ENCODE measurements at regions not wholly inside any gene's neighbourhood (a gene's known extent, or its start where the extent isn't known, plus 50 kb on each side); places are given as distances from the start of the nearest gene placed in this dataset.

DNA sequence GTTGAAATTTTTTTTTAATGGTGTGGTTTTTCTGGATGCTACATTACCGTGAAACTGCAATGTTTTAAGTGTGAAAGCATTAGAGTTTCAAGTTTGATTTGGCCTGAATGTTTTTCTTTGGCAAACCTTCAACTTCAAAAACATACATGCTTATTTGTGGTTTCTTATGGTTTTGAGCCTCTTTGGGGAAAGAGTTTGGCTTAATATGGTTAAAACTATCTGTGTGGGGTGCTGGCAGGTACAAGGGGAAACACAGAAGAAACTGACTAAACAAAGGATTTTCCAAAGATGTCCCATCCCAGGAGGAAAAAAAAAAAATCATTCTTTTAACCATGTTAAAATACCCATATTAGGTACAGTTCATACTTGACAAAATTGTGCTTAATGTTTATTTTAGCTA is 121.1 kb downstream of the HGF start:
- DNase-seq (no peak), ATAC-seq (no peak)
- H3K4me3 ChIP-seq: no peak overlapping the region
- no peaks in the 10 kb centered on the region for H3K36me3 ChIP-seq
- H3K9me3 ChIP-seq: peaks cover 0 to 17% of the 10 kb centered on the region in 2 donors
- intact Hi-C loops (cut with DNase I): no loop called here
- no peaks in the 10 kb centered on the region for H3K4me1 ChIP-seq
- no peak overlapping the region for H3K27ac ChIP-seq
- no peaks in the 10 kb centered on the region for H3K27me3 ChIP-seq
- TF ChIP-seq, protein P1, sequence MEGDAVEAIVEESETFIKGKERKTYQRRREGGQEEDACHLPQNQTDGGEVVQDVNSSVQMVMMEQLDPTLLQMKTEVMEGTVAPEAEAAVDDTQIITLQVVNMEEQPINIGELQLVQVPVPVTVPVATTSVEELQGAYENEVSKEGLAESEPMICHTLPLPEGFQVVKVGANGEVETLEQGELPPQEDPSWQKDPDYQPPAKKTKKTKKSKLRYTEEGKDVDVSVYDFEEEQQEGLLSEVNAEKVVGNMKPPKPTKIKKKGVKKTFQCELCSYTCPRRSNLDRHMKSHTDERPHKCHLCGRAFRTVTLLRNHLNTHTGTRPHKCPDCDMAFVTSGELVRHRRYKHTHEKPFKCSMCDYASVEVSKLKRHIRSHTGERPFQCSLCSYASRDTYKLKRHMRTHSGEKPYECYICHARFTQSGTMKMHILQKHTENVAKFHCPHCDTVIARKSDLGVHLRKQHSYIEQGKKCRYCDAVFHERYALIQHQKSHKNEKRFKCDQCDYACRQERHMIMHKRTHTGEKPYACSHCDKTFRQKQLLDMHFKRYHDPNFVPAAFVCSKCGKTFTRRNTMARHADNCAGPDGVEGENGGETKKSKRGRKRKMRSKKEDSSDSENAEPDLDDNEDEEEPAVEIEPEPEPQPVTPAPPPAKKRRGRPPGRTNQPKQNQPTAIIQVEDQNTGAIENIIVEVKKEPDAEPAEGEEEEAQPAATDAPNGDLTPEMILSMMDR (IDR thresholded peaks at IDR 0.05): no peak

DNA sequence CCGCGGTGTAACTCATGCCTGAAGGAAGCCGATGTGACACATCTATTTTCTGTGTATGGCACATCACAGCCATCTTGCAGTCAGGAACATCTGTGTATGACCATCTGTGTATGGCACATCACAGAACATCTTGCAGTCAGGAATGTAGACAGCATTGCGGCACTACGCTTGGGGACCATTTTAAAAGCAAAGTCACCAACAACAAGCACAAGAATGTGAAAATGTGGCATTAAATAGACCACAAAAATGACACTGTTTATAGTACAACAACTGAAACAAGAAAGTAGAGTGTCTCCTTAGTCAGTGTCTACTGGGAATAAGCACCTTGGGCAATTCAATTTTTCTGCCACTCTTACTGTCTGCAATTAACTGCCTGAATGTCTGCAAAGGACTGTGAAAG is 124.4 kb downstream of the HGF start:
- DNase-seq: no peak
- Histone ChIP-seq H3K9me3 (no peaks in the 10 kb centered on the region), H3K4me1 (no peaks in the 10 kb centered on the region), H3K27me3 (no peaks in the 10 kb centered on the region), H3K27ac (no peak overlapping the region), H3K4me3 (no peak overlapping the region), H3K36me3 (no peaks in the 10 kb centered on the region)
- ATAC-seq: no peak
- intact Hi-C loops (cut with DNase I): no loop called here
- TF ChIP-seq, protein P1 (IDR thresholded peaks at IDR 0.05): no peak

DNA sequence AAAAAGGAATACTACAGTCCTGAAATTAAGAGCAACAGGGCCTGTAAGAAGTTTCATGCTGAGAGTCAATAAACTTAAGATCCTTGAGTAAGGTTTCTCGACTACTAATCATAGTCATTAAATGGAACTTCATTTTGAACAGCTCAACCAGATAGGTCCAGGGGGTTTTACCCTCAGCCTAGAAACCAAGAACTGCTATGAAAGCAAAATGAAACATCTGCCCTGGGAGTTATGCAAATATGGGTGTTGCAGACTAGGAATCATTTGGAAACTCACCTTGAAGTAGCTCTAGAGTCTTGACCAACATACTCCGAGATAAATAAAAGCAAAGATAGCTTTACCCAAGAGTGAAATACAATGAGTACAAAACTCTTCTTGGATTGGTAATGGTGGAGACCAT is 128.0 kb downstream of the HGF start:
- no peaks in the 10 kb centered on the region for H3K27me3 ChIP-seq
- no peak overlapping the region for H3K27ac ChIP-seq
- no peak for ATAC-seq
- DNase-seq: no peak
- H3K4me3 ChIP-seq: no peak overlapping the region
- H3K36me3 ChIP-seq: no peaks in the 10 kb centered on the region
- H3K9me3 ChIP-seq: no peaks in the 10 kb centered on the region
- no peaks in the 10 kb centered on the region for H3K4me1 ChIP-seq
- intact Hi-C loops (cut with DNase I): no loop called here
- TF ChIP-seq, protein P1 (IDR thresholded peaks at IDR 0.05): no peak

DNA sequence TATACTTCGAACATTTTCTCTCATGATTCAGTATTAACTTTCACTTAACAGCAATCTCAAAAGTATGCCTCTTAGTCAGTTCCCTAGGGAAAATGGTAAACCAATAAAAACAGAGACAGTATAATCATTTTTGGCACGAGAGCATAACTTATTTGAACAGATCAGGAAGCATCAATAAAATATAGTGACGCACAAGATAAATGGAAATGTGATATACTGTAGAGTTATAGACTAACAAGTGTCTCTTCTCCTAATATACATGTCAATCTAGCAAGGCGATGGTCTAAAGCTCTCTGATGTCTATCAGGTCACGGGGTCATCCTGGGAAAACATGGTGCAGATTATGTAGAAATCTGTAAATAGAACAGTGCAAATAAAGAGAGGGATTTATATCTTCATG is 131.6 kb downstream of the HGF start:
- Histone ChIP-seq H3K4me3 (no peak overlapping the region), H3K27ac (no peak overlapping the region), H3K36me3 (no peaks in the 10 kb centered on the region), H3K27me3 (no peaks in the 10 kb centered on the region), H3K9me3 (no peaks in the 10 kb centered on the region), H3K4me1 (no peaks in the 10 kb centered on the region)
- DNase-seq: no peak
- TF ChIP-seq, protein P1 (IDR thresholded peaks at IDR 0.05): no peak
- intact Hi-C loops (cut with DNase I): no loop called here
- ATAC-seq: no peak

DNA sequence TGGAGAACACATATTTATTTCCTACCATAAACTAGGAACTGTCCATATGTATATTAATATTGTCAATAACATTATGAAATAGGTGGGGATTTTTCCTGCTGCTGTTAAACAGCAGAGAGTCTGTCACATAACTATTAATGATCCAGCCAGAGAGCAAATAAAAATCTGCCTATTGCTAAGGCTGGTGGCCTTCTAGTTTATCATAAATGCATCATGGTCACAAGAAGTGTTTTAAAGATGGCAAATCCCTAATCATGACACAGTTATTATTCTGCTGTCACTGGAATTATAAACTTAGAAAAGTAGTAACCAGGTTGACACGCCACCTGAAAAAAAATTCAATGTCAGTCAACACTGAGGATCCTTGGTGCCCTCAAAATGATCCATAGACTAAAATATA is 132.3 kb downstream of the HGF start:
- Histone ChIP-seq H3K27me3 (no peaks in the 10 kb centered on the region), H3K27ac (no peak overlapping the region), H3K4me1 (no peaks in the 10 kb centered on the region), H3K36me3 (no peaks in the 10 kb centered on the region), H3K4me3 (no peak overlapping the region), H3K9me3 (no peaks in the 10 kb centered on the region)
- TF ChIP-seq, protein P1 (IDR thresholded peaks at IDR 0.05): no peak
- no peak for ATAC-seq
- intact Hi-C loops (cut with DNase I): no loop called here
- DNase-seq: no peak

All from left lung (tissue), 4 donors.